ENCODE measurements at regions not wholly inside any gene's neighbourhood (a gene's known extent, or its start where the extent isn't known, plus 50 kb on each side); places are given as distances from the start of the nearest gene placed in this dataset.

GRCh38 chr9:16092142-16093091 is 539.6 kb downstream of the CCDC171 start:
- intact Hi-C loops (cut with DNase I): no loop called here
- no peaks in the 10 kb centered on the region for H3K36me3 ChIP-seq
- H3K4me1 ChIP-seq: no peaks in the 10 kb centered on the region
- H3K9me3 ChIP-seq: no peaks in the 10 kb centered on the region
- H3K27ac ChIP-seq: no peak overlapping the region
- no peak overlapping the region for H3K4me3 ChIP-seq
- TF ChIP-seq POLR2A (IDR thresholded peaks at IDR 0.05) (no peak), CTCF (IDR thresholded peaks at IDR 0.05) (no peak), POLR2AphosphoS5 (IDR thresholded peaks at IDR 0.05; ENCODE audit: insufficient read depth in 1 of 2, low read depth in 1 of 2) (no peak)
- H3K27me3 ChIP-seq: no peaks in the 10 kb centered on the region
- no peak for DNase-seq (ENCODE audit: extremely low spot score in 2 of 2)

DNA sequence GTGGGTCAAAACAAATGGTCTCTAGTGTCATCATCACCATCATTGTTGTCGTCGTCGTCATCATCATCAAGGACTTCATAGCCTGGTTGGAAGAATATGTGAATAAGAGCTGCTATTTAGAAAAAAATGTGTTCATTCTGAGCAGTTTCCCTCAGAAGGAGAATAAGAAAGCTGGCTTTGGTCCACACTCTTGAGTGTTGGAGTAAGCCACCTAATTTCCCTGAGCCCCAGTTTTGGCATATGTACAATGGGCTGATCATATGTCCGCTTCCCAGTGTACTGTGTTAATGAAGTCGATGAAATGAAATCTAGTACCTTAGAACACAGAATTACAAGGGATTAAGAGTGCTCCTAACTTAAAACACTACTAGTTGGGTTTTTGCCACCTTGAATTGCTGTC is 545.5 kb downstream of the CCDC171 start:
- Histone ChIP-seq H3K9me3 (no peaks in the 10 kb centered on the region), H3K4me3 (no peak overlapping the region), H3K27ac (no peak overlapping the region), H3K27me3 (no peaks in the 10 kb centered on the region), H3K4me1 (peaks cover 26% of the 10 kb centered on the region), H3K36me3 (no peaks in the 10 kb centered on the region)
- no peak for TF ChIP-seq CTCF (IDR thresholded peaks at IDR 0.05)
- TF ChIP-seq POLR2AphosphoS5 (IDR thresholded peaks at IDR 0.05; ENCODE audit: insufficient read depth in 1 of 2, low read depth in 1 of 2): no peak
- no peak for TF ChIP-seq POLR2A (IDR thresholded peaks at IDR 0.05)
- intact Hi-C loops (cut with DNase I): no loop called here
- no peak for DNase-seq (ENCODE audit: extremely low spot score in 2 of 2)

GRCh38 chr9:16099732-16100536 is 547.1 kb downstream of the CCDC171 start:
- H3K27ac ChIP-seq: no peak overlapping the region
- H3K36me3 ChIP-seq: no peaks in the 10 kb centered on the region
- H3K4me3 ChIP-seq: no peak overlapping the region
- no peaks in the 10 kb centered on the region for H3K27me3 ChIP-seq
- DNase-seq (ENCODE audit: extremely low spot score in 2 of 2): no peak
- peaks cover 42% of the 10 kb centered on the region for H3K4me1 ChIP-seq
- no peaks in the 10 kb centered on the region for H3K9me3 ChIP-seq
- intact Hi-C loops (cut with DNase I): no loop called here
- TF ChIP-seq POLR2AphosphoS5 (IDR thresholded peaks at IDR 0.05; ENCODE audit: insufficient read depth in 1 of 2, low read depth in 1 of 2) (no peak), CTCF (IDR thresholded peaks at IDR 0.05) (no peak), POLR2A (IDR thresholded peaks at IDR 0.05) (no peak)

GRCh38 chr9:16100537-16101091 is 547.8 kb downstream of the CCDC171 start:
- Histone ChIP-seq H3K36me3 (no peaks in the 10 kb centered on the region), H3K4me3 (no peak overlapping the region), H3K4me1 (peaks cover 42% of the 10 kb centered on the region), H3K9me3 (no peaks in the 10 kb centered on the region), H3K27ac (peak overlapping the region; percentile 57), H3K27me3 (no peaks in the 10 kb centered on the region)
- peak in 1 of 2 donors; percentile 92 for DNase-seq (ENCODE audit: extremely low spot score in 2 of 2)
- intact Hi-C loops (cut with DNase I): no loop called here
- TF ChIP-seq POLR2A (IDR thresholded peaks at IDR 0.05) (no peak), CTCF (IDR thresholded peaks at IDR 0.05) (no peak), POLR2AphosphoS5 (IDR thresholded peaks at IDR 0.05; ENCODE audit: insufficient read depth in 1 of 2, low read depth in 1 of 2) (peak in 1 of 2 donors; percentile 61)
